ENCODE measurements at regions not wholly inside any gene's neighbourhood (a gene's known extent, or its start where the extent isn't known, plus 50 kb on each side); places are given as distances from the start of the nearest gene placed in this dataset.

- TF ChIP-seq, protein P1, sequence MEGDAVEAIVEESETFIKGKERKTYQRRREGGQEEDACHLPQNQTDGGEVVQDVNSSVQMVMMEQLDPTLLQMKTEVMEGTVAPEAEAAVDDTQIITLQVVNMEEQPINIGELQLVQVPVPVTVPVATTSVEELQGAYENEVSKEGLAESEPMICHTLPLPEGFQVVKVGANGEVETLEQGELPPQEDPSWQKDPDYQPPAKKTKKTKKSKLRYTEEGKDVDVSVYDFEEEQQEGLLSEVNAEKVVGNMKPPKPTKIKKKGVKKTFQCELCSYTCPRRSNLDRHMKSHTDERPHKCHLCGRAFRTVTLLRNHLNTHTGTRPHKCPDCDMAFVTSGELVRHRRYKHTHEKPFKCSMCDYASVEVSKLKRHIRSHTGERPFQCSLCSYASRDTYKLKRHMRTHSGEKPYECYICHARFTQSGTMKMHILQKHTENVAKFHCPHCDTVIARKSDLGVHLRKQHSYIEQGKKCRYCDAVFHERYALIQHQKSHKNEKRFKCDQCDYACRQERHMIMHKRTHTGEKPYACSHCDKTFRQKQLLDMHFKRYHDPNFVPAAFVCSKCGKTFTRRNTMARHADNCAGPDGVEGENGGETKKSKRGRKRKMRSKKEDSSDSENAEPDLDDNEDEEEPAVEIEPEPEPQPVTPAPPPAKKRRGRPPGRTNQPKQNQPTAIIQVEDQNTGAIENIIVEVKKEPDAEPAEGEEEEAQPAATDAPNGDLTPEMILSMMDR (conservative IDR thresholded peaks at IDR 0.05) = no peak
- no peak for TF ChIP-seq ZFX (IDR thresholded peaks at IDR 0.05)
These were observed 97.6 kb upstream of the AKIRIN2 start for GRCh38 chr6:87799651-87800050.
